ENCODE measurements at regions not wholly inside any gene's neighbourhood (a gene's known extent, or its start where the extent isn't known, plus 50 kb on each side); places are given as distances from the start of the nearest gene placed in this dataset.

DNA sequence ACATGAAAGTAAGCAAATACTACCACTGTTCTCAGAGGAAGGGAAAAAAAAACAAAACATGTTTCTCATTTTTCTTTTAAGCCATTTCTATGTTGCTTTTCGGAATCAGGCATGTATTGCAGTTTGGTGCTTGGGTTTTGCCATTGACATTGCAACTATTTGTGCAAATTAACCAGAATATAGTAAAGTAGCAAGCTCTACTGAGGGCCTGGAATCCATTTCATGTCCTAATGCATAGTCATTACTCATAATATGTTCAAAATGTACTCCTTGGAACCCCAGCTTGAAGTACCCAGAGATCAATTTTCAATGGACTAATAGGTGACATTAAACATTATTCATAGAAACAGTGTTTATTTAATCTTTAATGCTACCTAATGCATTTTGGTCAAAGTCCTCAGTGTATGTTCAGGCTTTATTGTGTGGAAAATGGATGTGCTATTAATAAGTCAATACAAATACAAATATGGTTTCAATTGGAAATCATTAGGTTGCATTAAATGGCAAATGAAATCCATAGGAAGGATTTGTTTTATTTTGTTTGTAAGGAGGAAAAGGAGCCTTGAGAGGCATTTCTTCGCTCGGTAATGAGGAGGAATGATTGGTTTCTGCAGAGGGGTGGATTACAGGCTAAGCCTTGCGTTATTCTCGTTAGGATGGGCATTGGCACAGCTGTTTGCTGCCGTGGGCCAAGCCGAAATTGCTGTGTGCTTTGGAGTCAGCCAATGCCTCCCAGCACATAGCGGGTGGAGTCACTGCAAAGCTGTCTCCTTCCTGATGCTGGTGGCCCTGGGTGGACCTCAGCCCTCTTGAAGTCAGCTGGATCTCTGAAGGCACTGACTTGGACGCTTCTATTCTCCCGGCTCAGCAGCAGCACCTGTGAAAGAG lies 56.4 kb downstream of the MYCN start:
- no peak overlapping the region for H3K4me3 ChIP-seq (ENCODE audit: low read depth, low read length)
- H3K36me3 ChIP-seq (ENCODE audit: control insufficient read depth in 2 of 2, insufficient read depth in 1 of 2, low read length in 2 of 2), result no peaks in the 10 kb centered on the region
- H3K27ac ChIP-seq (ENCODE audit: extremely low read depth, low read depth, low read length), result no peak overlapping the region
- POLR2A ChIA-PET, result no interaction called here
- TF ChIP-seq MZF1 (tag by site-specific recombination; IDR thresholded peaks at IDR 0.05; ENCODE audit: borderline replicate concordance) (no peak), SP7 (tag by site-specific recombination; IDR thresholded peaks at IDR 0.05) (no peak), ZBTB17 (tag by site-specific recombination; IDR thresholded peaks at IDR 0.05) (no peak), ZNF175 (tag by site-specific recombination; IDR thresholded peaks at IDR 0.05) (no peak), KLF7 (tag by site-specific recombination; IDR thresholded peaks at IDR 0.05; ENCODE audit: borderline replicate concordance) (no peak), HOXD13 (CRISPR knock-in tag; IDR thresholded peaks at IDR 0.05; ENCODE audit: borderline replicate concordance) (no peak), ZNF747 (tag by site-specific recombination; IDR thresholded peaks at IDR 0.05) (no peak), ZNF266 (tag by site-specific recombination; IDR thresholded peaks at IDR 0.05; ENCODE audit: low read depth) (no peak)
- TF ChIP-seq, protein P1, sequence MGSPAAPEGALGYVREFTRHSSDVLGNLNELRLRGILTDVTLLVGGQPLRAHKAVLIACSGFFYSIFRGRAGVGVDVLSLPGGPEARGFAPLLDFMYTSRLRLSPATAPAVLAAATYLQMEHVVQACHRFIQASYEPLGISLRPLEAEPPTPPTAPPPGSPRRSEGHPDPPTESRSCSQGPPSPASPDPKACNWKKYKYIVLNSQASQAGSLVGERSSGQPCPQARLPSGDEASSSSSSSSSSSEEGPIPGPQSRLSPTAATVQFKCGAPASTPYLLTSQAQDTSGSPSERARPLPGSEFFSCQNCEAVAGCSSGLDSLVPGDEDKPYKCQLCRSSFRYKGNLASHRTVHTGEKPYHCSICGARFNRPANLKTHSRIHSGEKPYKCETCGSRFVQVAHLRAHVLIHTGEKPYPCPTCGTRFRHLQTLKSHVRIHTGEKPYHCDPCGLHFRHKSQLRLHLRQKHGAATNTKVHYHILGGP (tag by site-specific recombination; IDR thresholded peaks at IDR 0.05), result no peak
- TF ChIP-seq, protein P2, sequence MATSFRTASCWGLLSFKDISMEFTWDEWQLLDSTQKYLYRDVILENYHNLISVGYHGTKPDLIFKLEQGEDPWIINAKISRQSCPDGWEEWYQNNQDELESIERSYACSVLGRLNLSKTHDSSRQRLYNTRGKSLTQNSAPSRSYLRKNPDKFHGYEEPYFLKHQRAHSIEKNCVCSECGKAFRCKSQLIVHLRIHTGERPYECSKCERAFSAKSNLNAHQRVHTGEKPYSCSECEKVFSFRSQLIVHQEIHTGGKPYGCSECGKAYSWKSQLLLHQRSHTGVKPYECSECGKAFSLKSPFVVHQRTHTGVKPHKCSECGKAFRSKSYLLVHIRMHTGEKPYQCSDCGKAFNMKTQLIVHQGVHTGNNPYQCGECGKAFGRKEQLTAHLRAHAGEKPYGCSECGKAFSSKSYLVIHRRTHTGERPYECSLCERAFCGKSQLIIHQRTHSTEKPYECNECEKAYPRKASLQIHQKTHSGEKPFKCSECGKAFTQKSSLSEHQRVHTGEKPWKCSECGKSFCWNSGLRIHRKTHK (tag by site-specific recombination; IDR thresholded peaks at IDR 0.05), result no peak
- TF ChIP-seq, protein P3, sequence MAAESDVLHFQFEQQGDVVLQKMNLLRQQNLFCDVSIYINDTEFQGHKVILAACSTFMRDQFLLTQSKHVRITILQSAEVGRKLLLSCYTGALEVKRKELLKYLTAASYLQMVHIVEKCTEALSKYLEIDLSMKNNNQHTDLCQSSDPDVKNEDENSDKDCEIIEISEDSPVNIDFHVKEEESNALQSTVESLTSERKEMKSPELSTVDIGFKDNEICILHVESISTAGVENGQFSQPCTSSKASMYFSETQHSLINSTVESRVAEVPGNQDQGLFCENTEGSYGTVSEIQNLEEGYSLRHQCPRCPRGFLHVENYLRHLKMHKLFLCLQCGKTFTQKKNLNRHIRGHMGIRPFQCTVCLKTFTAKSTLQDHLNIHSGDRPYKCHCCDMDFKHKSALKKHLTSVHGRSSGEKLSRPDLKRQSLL (tag by site-specific recombination; IDR thresholded peaks at IDR 0.05), result no peak
- TF ChIP-seq, protein P4, sequence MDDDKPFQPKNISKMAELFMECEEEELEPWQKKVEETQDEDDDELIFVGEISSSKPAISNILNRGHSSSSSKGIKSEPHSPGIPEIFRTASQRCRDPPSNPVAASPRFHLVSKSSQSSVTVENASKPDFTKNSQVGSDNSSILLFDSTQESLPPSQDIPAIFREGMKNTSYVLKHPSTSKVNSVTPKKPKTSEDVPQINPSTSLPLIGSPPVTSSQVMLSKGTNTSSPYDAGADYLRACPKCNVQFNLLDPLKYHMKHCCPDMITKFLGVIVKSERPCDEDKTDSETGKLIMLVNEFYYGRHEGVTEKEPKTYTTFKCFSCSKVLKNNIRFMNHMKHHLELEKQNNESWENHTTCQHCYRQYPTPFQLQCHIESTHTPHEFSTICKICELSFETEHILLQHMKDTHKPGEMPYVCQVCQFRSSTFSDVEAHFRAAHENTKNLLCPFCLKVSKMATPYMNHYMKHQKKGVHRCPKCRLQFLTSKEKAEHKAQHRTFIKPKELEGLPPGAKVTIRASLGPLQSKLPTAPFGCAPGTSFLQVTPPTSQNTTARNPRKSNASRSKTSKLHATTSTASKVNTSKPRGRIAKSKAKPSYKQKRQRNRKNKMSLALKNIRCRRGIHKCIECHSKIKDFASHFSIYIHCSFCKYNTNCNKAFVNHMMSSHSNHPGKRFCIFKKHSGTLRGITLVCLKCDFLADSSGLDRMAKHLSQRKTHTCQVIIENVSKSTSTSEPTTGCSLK (tag by site-specific recombination; IDR thresholded peaks at IDR 0.05), result no peak
- H3K4me1 ChIP-seq (ENCODE audit: control insufficient read depth, insufficient read depth, low read length), result no peaks in the 10 kb centered on the region
- CTCF ChIA-PET, result interaction anchor here (0.7 kb wide), 2 partner anchors 257 to 643 kb away, joined by 3 read pairs; no protein-coding TSS in a partner anchor
- H3K9me3 ChIP-seq (ENCODE audit: control insufficient read depth, insufficient read depth, low read depth, low read length), result no peaks in the 10 kb centered on the region
